ENCODE measurements at regions not wholly inside any gene's neighbourhood (a gene's known extent, or its start where the extent isn't known, plus 50 kb on each side); places are given as distances from the start of the nearest gene placed in this dataset.

DNA sequence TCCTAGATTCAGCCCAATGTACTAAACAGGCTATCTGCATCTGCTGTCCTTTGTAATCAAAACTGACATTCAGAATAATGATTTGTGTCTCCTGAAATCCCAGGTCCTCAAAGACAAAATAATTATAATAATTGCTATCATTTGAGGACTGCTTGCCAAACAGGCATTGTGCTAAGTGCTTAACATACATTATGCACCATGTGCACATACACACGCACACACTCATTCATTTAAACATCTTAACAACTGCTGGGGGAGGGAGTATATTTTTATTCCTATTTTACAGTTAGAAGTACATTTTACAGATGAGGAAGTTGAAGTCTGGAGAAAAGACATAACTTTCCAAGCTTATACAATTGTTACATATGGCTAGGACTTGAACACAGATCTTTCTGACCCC is 308.0 kb upstream of the ZC3H12C start:
- Mint-ChIP-seq H3K9me3 (no peaks in the 10 kb centered on the region), H3K4me3 (no peak overlapping the region), H3K4me1 (peaks cover 16% of the 10 kb centered on the region), H3K27me3 (ENCODE audit: low read depth, poor library complexity) (no peaks in the 10 kb centered on the region), H3K27ac (no peak overlapping the region), H3K36me3 (ENCODE audit: low read depth) (no peaks in the 10 kb centered on the region)
- DNase-seq, result no peak
- TF ChIP-seq, protein P1, sequence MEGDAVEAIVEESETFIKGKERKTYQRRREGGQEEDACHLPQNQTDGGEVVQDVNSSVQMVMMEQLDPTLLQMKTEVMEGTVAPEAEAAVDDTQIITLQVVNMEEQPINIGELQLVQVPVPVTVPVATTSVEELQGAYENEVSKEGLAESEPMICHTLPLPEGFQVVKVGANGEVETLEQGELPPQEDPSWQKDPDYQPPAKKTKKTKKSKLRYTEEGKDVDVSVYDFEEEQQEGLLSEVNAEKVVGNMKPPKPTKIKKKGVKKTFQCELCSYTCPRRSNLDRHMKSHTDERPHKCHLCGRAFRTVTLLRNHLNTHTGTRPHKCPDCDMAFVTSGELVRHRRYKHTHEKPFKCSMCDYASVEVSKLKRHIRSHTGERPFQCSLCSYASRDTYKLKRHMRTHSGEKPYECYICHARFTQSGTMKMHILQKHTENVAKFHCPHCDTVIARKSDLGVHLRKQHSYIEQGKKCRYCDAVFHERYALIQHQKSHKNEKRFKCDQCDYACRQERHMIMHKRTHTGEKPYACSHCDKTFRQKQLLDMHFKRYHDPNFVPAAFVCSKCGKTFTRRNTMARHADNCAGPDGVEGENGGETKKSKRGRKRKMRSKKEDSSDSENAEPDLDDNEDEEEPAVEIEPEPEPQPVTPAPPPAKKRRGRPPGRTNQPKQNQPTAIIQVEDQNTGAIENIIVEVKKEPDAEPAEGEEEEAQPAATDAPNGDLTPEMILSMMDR (IDR thresholded peaks at IDR 0.05), result no peak

DNA sequence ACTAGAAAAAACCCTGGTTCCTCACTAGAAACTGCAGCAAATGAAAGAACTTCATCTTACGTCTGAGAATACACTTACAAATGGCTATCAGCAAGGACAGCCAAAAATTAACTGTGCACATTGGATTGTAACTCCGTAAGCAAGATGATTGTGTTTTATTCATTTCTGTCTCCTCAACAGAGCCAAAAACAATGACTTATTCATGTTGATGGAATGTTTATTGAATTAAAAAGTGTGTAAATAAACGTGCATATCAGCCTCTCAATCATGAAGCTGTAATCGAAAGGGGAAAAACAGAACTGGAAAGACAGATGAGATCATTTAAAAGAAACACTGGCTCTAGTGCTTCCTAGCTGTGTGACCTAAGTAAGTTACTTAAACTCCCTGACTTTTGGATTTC is 307.5 kb upstream of the ZC3H12C start:
- Mint-ChIP-seq H3K9me3 (no peaks in the 10 kb centered on the region), H3K4me1 (peaks cover 16% of the 10 kb centered on the region), H3K27me3 (ENCODE audit: low read depth, poor library complexity) (no peaks in the 10 kb centered on the region), H3K4me3 (no peak overlapping the region), H3K27ac (no peak overlapping the region), H3K36me3 (ENCODE audit: low read depth) (no peaks in the 10 kb centered on the region)
- no peak for DNase-seq
- TF ChIP-seq, protein P1 (IDR thresholded peaks at IDR 0.05), result no peak

DNA sequence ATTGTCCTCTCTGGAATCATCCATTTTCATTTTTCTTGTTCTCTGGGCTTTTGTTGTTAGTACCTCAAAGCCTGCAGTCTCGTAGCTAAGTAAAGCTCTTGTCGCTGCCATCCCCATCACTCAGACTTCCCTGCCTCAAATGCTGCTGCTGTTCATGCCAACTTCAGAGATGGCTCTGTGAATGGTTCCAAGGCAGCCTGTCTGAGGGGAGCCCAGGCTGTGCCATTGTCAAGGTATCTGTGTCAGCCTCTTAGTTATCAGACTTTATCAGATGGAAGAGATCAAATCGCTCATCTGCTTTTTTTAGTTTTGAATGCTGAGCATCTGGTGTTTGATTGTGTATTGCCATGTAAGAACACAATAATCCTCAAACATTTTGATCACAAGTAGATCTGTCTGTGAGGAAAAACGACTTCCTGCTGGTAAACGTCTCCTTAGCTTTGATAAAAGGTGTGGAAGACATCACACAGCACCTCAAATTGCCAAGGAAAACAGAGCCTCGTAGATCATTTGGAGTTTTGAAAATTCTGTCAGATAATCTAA is 304.2 kb upstream of the ZC3H12C start:
- Mint-ChIP-seq H3K27me3 (ENCODE audit: low read depth, poor library complexity) (no peaks in the 10 kb centered on the region), H3K27ac (no peak overlapping the region), H3K4me3 (no peak overlapping the region), H3K36me3 (ENCODE audit: low read depth) (no peaks in the 10 kb centered on the region), H3K4me1 (peaks cover 1% of the 10 kb centered on the region), H3K9me3 (peaks cover 4% of the 10 kb centered on the region)
- DNase-seq, result no peak
- TF ChIP-seq, protein P1 (IDR thresholded peaks at IDR 0.05), result no peak

DNA sequence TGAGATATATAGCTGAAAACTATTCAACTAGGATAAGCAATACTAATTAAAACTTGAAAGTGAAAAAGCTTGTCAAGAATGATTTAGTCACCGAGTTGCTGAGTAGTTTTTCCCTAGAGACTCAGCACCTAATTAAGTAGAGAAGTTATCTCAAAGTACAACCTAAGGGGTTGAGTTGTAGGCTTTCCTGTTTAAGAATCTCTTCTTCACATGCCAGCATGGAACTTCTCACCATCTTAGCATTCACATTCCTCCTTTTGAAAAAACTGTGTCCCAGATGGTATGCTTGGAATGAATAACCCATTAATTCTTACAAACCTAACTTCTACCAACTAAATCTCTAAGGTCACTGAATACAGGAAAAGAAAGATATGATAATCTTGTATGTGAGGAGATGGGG is 303.3 kb upstream of the ZC3H12C start:
- H3K27ac Mint-ChIP-seq, result no peak overlapping the region
- H3K9me3 Mint-ChIP-seq, result peaks cover 11% of the 10 kb centered on the region
- no peaks in the 10 kb centered on the region for H3K36me3 Mint-ChIP-seq (ENCODE audit: low read depth)
- no peak overlapping the region for H3K4me3 Mint-ChIP-seq
- H3K4me1 Mint-ChIP-seq, result peaks cover 5% of the 10 kb centered on the region
- H3K27me3 Mint-ChIP-seq (ENCODE audit: low read depth, poor library complexity), result no peaks in the 10 kb centered on the region
- DNase-seq, result no peak
- TF ChIP-seq, protein P1 (IDR thresholded peaks at IDR 0.05), result no peak

DNA sequence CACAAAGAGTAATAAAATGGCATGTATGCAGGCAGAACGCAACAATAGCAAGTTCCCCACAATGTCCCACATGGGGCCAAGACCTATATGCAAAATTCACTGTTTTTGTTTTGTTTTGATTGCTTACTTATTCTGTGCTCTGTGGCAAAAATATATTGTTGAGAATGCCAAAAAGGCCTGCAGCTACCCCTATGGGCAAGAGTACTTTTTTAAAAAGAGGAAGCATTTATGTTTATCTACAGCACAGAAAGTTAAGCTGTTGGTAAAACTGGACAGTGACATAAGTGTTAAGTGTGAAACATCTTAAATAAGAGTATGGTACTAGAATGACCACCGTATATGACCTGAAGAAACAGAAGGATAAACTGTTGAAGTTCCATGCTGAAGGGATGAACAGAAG is 301.9 kb upstream of the ZC3H12C start:
- no peak overlapping the region for H3K27ac Mint-ChIP-seq
- TF ChIP-seq, protein P1 (IDR thresholded peaks at IDR 0.05), result no peak
- H3K4me1 Mint-ChIP-seq, result peaks cover 7% of the 10 kb centered on the region
- H3K4me3 Mint-ChIP-seq, result no peak overlapping the region
- no peaks in the 10 kb centered on the region for H3K27me3 Mint-ChIP-seq (ENCODE audit: low read depth, poor library complexity)
- H3K9me3 Mint-ChIP-seq, result peaks cover 24% of the 10 kb centered on the region
- no peak for DNase-seq
- peaks cover 4% of the 10 kb centered on the region for H3K36me3 Mint-ChIP-seq (ENCODE audit: low read depth)

DNA sequence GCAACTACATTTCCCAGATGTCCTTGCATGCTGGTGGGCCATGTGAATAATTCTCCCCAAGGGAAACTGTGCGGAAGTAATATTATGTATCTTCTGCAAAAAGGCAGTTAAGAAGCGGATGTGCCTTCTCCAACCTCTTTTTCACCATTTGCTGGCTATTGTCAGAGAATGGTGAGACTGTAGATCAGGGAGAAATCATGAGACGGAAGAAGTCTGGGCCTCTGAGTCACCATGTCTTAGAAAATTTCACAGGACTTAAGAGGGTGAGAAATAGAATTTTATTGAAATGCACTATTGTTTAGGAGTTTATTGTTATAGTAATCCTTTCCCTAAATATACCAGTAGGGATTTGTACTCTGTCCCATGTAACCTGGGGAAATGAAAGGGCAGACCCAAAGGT is 298.7 kb upstream of the ZC3H12C start:
- Mint-ChIP-seq H3K27me3 (ENCODE audit: low read depth, poor library complexity) (no peaks in the 10 kb centered on the region), H3K4me3 (no peak overlapping the region), H3K27ac (peak overlapping the region; percentile 83), H3K9me3 (peaks cover 40% of the 10 kb centered on the region), H3K36me3 (ENCODE audit: low read depth) (peaks cover 12% of the 10 kb centered on the region), H3K4me1 (peaks cover 7% of the 10 kb centered on the region)
- DNase-seq, result no peak
- TF ChIP-seq, protein P1 (IDR thresholded peaks at IDR 0.05), result no peak
